H4 (cell line): ENCODE measurements at regions not wholly inside any gene's neighbourhood (a gene's known extent, or its start where the extent isn't known, plus 50 kb on each side); places are given as distances from the start of the nearest gene placed in this dataset.

Experiments
- DNase-seq: peaks from one replicate; pipeline ENCODE4 v3.0.0-alpha.2; 2015; ENCODE audit warnings: low spot score

- DNase-seq: no peak
Observed at GRCh38 chr10:120983721-120984120, 132.6 kb downstream of the WDR11 start.

- no peak for DNase-seq
Observed at GRCh38 chr10:120984221-120984620, 133.1 kb downstream of the WDR11 start.

GRCh38 chr10:120987359-120987758 is 136.2 kb downstream of the WDR11 start:
- DNase-seq: no peak

DNA sequence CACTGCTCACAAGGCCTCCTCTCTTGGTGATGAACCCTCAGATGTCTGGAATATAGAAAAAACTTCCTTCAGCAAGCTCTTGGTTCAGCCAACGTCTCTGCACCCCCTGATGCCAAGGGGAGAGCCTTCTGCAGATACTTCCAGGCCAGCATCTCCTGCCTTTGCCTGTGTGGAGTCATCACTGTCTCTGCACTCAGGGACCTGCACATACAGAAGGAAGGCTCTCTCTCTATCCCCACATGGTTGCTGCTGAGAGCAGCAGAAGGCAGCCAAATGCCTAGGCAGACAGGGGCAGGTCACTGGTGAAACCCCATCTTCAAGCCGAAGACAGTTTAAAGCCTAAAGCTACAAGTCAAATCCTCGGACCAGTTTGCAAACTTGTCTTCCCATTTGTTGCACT is 137.6 kb downstream of the WDR11 start:
- no peak for DNase-seq

- no peak for DNase-seq
Observed at GRCh38 chr10:120989279-120989678, 138.1 kb downstream of the WDR11 start.

- no peak for DNase-seq
Observed at GRCh38 chr10:120989996-120990598, 138.9 kb downstream of the WDR11 start.

- no peak for DNase-seq
Observed at GRCh38 chr10:120990831-120991230, 139.7 kb downstream of the WDR11 start.

DNA sequence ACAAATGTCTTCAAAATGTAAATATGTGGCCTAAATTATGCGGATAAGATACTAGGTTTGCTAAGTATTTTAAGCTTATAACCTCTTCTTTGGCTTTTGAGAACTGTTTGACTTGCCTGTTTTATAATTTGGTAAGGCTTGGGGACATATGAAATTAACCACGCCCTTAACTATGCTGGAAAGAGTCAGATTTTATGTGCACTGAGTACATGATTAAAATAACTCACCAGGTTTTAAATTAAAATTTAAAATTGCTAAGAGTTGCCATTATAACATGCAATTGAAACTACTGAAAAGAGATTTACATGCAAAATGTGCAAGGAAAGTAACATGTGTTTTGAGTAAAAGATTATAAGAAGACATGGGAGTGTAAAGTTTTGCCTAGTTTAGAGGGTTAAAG is 141.9 kb downstream of the WDR11 start:
- no peak for DNase-seq

DNA sequence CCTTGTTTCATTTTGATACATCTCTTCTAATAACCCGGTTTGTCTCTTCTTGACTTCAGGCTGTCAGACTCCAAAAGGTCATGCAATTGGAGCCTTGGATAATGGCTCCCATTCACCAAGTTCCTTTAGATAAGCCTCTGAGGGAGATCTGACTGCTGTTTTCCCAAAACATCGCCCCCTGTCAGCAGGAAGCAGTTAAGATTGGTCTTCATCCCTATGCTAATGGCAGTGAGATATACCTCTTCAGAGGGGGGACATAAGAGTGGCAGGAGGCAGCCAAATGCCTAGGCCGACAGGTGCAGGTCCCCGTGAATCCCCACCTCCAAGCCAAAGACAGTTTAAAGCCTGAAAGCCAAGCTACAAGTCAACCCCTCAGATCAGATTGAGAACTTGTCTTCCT is 144.6 kb downstream of the WDR11 start:
- DNase-seq: no peak

- no peak for DNase-seq
Observed at GRCh38 chr10:120996456-120997034, 145.4 kb downstream of the WDR11 start.

DNA sequence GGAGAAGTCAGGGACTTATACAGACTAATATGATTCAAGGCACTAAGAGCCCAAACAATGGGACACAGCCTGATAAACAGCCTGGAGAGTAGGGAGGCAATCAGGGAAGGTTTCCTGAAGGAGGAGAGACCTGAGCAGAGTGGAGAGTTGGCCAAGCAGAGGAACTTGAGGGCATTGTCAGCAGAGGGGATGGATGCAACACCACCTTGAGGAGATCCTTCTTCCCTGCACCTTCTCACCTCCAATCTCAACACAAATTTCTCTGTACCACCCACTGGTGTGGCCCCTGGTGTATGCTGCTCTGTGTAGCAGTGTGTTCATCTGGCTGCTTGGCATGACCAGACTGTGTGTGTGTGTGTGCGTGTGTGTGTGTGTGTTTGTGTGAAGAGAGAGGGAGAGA is 146.2 kb downstream of the WDR11 start:
- no peak for DNase-seq

GRCh38 chr10:120997756-120998155 is 146.6 kb downstream of the WDR11 start:
- no peak for DNase-seq

- DNase-seq: no peak
Observed at GRCh38 chr10:120998251-120998650, 147.1 kb downstream of the WDR11 start.

DNA sequence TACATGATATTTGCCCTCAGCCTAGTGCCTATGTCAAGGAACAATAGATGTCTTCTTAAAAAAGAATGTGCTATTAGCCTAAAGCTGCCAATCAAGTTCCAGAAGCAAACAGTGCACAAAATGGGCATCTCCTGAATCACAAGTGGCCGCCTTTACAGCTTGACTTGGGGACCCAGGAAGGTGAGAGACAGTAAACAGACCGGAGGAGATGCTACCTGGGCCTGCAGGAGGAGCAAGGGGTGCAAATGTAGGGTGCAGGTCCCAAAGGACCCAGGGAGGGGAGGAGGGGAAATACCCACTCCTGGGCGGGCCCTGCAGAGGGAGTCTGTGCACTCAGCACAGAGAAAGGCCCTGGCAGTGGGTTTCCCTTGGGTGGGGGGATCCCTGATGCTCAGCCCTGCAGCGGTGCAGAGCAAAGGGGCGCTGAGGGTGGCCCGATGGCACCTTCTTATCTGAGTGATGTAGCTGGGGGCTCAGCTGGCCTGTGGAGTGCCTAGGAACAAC is 147.7 kb downstream of the WDR11 start:
- DNase-seq: no peak

DNA sequence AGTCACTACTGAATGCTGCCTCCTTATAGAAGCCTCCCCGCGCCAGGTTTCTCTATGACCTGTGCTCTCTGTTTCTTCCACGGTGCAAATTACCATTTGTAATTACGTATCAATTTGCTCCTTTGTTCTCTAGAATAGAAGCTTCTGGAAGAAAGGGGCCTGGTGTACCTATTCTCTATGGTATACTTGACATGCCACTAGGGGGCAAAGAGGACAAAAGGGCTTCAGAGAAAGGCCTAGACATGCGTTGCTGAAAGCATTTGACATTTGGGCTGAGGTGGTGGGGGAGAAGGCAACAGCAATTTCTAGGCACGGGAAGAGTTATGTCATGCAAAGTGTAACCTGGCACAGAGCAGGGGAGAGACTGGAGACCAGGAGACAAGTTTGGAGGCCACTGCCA is 148.7 kb downstream of the WDR11 start:
- DNase-seq: no peak

DNA sequence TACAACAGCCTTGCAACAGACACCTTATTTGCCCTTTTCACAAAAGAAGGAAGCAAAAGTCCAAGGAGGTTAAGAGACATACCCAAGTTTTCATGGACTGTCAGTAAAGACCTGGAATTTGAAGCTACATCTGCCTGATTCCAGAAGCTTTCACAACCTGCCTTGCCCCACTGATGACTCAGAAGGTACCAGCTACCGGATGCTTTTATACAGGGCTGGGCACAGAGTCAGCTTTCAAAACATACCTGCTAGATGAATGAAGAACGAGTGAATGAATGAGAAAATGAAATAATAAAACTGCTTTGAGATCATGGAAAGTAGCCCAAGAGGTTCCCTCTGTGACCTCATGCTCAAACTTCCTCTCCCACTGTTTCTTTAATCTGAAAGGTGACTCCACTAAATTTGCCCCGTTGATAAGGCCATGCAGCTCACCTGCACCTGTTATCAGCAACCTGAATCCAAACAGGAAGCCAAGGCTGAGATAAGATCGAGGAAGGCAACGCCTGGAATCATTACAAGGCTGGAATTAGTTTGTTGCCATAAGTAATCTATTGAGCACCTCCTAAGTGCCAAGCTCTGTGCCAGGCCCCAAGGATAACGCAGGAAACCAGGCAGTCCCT is 151.5 kb downstream of the WDR11 start:
- DNase-seq: no peak

- no peak for DNase-seq
Observed at GRCh38 chr10:121005948-121006587, 154.9 kb downstream of the WDR11 start.

- DNase-seq: no peak
Observed at GRCh38 chr10:121007264-121007663, 156.1 kb downstream of the WDR11 start.

GRCh38 chr10:121015916-121016315 is 164.8 kb downstream of the WDR11 start:
- no peak for DNase-seq

GRCh38 chr10:121024905-121025584 is 173.9 kb downstream of the WDR11 start:
- no peak for DNase-seq

DNA sequence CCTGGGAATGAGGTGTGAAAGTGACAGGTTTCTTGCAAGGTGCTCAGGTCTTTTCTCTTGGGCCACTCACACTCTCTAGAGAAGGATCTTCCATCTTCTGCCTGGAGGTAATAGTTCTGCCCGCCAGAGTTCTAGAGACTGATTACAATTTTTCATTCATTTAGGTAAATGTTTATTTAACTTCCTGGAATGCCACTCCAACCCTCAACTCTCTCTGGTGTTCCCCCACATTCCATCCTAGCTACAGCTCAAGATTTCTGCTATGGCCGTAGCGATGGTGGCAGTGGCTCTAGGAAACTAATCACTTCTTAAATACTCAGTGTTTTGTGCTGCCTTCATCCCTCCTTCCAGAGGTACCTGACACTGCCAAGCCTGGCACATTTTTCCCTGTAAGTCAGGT is 174.6 kb downstream of the WDR11 start:
- no peak for DNase-seq

GRCh38 chr10:121027371-121027770 is 176.2 kb downstream of the WDR11 start:
- no peak for DNase-seq
